ENCODE measurements at regions not wholly inside any gene's neighbourhood (a gene's known extent, or its start where the extent isn't known, plus 50 kb on each side); places are given as distances from the start of the nearest gene placed in this dataset.

DNA sequence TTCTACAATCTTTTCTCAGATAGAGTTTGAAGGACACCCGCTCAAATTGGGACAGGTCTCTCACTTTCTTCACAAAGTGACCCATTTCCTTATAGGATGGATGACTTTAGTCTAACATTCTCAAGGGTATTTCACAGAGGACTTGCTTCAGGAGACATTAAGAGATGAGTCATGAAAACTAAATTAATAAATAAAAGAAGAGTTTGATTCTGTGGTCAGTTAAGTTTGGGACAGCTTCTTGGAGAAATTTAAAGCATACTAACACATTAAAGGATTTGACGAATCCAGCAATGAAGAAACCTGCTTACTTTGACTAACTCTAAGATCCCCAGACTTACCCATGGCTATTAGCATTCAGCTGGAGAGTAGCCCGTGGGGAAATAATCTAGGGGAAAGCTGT, 95.6 kb upstream of the RAB3GAP2 start:
- H3K27ac ChIP-seq: no peak overlapping the region
- no peak overlapping the region for H3K4me3 ChIP-seq
- no peaks in the 10 kb centered on the region for H3K9me3 ChIP-seq
- no peaks in the 10 kb centered on the region for H3K36me3 ChIP-seq
- no peak for DNase-seq
- WGBS, 2 donors: 89 to 94% methylated on average over 3 of the region's 3 CpGs
- intact Hi-C loops (cut with DNase I): no loop called here
- TF ChIP-seq, protein P1, sequence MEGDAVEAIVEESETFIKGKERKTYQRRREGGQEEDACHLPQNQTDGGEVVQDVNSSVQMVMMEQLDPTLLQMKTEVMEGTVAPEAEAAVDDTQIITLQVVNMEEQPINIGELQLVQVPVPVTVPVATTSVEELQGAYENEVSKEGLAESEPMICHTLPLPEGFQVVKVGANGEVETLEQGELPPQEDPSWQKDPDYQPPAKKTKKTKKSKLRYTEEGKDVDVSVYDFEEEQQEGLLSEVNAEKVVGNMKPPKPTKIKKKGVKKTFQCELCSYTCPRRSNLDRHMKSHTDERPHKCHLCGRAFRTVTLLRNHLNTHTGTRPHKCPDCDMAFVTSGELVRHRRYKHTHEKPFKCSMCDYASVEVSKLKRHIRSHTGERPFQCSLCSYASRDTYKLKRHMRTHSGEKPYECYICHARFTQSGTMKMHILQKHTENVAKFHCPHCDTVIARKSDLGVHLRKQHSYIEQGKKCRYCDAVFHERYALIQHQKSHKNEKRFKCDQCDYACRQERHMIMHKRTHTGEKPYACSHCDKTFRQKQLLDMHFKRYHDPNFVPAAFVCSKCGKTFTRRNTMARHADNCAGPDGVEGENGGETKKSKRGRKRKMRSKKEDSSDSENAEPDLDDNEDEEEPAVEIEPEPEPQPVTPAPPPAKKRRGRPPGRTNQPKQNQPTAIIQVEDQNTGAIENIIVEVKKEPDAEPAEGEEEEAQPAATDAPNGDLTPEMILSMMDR (IDR thresholded peaks at IDR 0.05): no peak
- TF ChIP-seq POLR2A (IDR thresholded peaks at IDR 0.05): no peak
- H3K4me1 ChIP-seq: peaks cover 0 to 23% (median 12%) of the 10 kb centered on the region in 3 donors
- no peaks in the 10 kb centered on the region for H3K27me3 ChIP-seq

DNA sequence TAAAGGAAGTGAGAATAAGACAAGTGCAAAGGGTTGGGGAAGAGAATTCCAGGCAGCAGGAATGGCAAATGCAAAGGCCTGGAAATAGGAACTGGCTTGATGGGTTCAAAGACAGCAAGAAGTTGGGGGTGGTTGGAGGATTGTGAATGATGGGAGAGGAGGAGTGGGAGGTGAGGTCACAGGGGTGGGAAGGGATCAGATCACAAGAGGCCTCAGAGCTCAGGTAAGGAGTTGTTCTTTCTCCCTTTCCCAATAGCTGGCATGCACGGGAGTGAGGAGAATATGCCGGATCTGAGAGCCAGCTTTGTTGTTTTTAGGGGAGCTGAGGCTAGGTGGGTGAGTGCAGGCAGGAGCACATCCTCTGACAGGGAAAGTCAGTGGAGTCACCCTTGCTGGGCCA, 94.0 kb upstream of the RAB3GAP2 start:
- no peaks in the 10 kb centered on the region for H3K36me3 ChIP-seq
- no peak overlapping the region for H3K27ac ChIP-seq
- H3K27me3 ChIP-seq: no peaks in the 10 kb centered on the region
- no peaks in the 10 kb centered on the region for H3K9me3 ChIP-seq
- TF ChIP-seq, protein P1 (IDR thresholded peaks at IDR 0.05): no peak
- TF ChIP-seq POLR2A (IDR thresholded peaks at IDR 0.05): no peak
- DNase-seq: no peak
- H3K4me1 ChIP-seq: peaks cover 0 to 23% (median 12%) of the 10 kb centered on the region in 3 donors
- 86 to 90% methylated on average over 2 of the region's 2 CpGs for WGBS, 2 donors
- no peak overlapping the region for H3K4me3 ChIP-seq
- intact Hi-C loops (cut with DNase I): no loop called here

DNA sequence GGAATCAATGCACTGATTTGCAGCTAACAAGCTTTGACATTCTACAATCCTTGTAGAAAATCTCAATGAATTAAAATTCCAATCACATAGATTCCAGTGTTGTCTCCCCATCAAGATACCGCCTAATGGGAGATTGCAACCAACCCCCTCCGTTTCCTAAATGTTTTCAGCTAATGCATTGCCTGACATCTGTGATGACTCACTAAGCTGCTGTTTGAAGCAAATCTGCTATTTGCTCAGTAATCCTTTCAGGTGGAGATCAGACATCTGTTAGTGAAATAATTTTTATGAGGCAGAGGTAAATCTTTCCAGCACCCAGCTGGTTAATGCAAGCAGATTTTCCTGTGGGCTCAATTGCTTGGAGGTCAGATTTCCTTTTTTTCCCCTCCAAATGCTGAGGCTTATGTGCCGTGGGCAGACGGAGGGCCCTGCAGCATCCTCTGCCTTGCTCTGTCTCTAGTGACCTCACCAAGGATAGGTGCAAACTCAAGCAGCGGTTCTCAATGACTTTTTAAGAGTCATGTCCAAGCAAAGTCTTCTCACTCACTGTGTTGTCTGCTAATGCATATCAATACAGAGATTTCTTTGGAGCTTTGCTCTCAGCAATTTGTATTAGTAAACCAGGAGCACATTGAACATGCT, 91.1 kb upstream of the RAB3GAP2 start:
- TF ChIP-seq, protein P1 (IDR thresholded peaks at IDR 0.05): no peak
- no peak for TF ChIP-seq POLR2A (IDR thresholded peaks at IDR 0.05)
- Histone ChIP-seq H3K36me3 (no peaks in the 10 kb centered on the region), H3K4me1 (peaks cover 0 to 4% (median 0%) of the 10 kb centered on the region in 3 donors), H3K4me3 (no peak overlapping the region), H3K27me3 (no peaks in the 10 kb centered on the region), H3K27ac (no peak overlapping the region), H3K9me3 (no peaks in the 10 kb centered on the region)
- no peak for DNase-seq
- WGBS, 2 donors: 39 to 65% methylated on average over 5 of the region's 5 CpGs
- intact Hi-C loops (cut with DNase I): no loop called here

DNA sequence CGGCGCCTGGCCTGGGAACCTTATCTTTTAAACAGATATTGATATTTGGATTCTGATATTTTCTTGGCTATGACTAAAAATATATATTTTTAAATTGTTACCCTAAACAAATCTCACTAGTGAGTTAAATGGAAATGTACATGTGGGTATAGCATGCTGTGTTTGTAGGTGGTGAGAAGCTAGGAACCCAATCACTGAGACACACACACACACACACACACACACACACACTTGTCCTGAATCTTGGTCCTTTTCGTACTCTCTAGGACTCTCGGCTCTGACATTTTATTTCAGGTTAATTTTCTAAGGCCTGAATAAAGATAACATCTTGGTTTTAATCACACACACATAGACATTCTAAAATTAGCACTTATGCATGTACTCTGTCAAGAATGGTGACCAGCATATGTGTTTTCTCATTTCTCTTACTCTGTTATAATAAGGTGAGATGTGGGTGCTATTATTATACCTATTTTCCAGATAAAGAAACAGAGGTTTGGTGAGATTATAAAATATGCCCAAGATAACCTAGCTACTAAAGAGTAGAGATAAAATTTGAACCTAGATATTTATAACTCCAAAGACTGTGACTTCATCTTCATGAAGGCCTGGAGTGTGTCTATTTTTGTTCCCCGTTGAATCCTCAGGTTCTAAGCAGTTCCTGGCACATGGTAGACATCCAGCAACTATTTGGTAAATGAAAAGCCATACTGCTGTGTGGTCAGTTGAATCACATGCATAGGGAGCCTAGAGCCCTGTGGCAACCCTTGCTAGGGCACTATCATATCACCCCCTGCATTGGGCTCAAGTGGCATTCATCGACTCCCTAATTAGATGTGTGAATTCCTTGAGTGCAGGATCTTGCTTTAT, 85.0 kb upstream of the RAB3GAP2 start:
- H3K4me3 ChIP-seq: no peak overlapping the region
- DNase-seq: no peak
- no peak overlapping the region for H3K27ac ChIP-seq
- no peaks in the 10 kb centered on the region for H3K27me3 ChIP-seq
- no peak for TF ChIP-seq POLR2A (IDR thresholded peaks at IDR 0.05)
- TF ChIP-seq, protein P1 (IDR thresholded peaks at IDR 0.05): no peak
- no peaks in the 10 kb centered on the region for H3K4me1 ChIP-seq
- H3K36me3 ChIP-seq: no peaks in the 10 kb centered on the region
- intact Hi-C loops (cut with DNase I): no loop called here
- no peaks in the 10 kb centered on the region for H3K9me3 ChIP-seq
- WGBS, 2 donors: 89 to 92% methylated on average over 6 of the region's 6 CpGs

All from esophagus squamous epithelium (tissue), 5 donors.